ENCODE measurements at regions not wholly inside any gene's neighbourhood (a gene's known extent, or its start where the extent isn't known, plus 50 kb on each side); places are given as distances from the start of the nearest gene placed in this dataset.

- no peaks in the 10 kb centered on the region for H3K9me3 ChIP-seq (ENCODE audit: low read length)
- H3K4me1 ChIP-seq (ENCODE audit: insufficient read depth, low read length, poor library complexity, severe bottlenecking): no peaks in the 10 kb centered on the region
- no peak overlapping the region for H3K4me3 ChIP-seq (ENCODE audit: low read depth, low read length, poor library complexity, severe bottlenecking)
- H3K4me2 ChIP-seq (ENCODE audit: low read length): no peak overlapping the region
- no peak overlapping the region for H3K27ac ChIP-seq (ENCODE audit: low read depth, low read length, poor library complexity, severe bottlenecking)
- no peak overlapping the region for H2AFZ ChIP-seq (ENCODE audit: low read length)
- ChIA-PET POLR2A (interaction anchor here (0.6 kb wide), 1 partner anchor 35 kb away, joined by 3 read pairs; no protein-coding TSS in a partner anchor), CTCF (ENCODE audit: unreplicated experiment) (no interaction called here)
- DNase-seq (ENCODE audit: low spot score): no peak
- H4K20me1 ChIP-seq (ENCODE audit: insufficient read depth, low read length): no peaks in the 10 kb centered on the region
- BruUV-seq (replicated peaks): no TSS peak
- TF ChIP-seq CTCF (conservative IDR thresholded peaks at IDR 0.05; ENCODE audit: low read length) (no peak), EZH2phosphoT487 (IDR thresholded peaks at IDR 0.05; ENCODE audit: borderline replicate concordance, low read depth, low read length) (no peak)
- no peaks in the 10 kb centered on the region for H3K9me2 ChIP-seq (ENCODE audit: insufficient read depth, low read length)
- H3K36me3 ChIP-seq (ENCODE audit: insufficient read depth, low read length): no peaks in the 10 kb centered on the region
- no peaks in the 10 kb centered on the region for H3K79me2 ChIP-seq (ENCODE audit: insufficient read depth, low read depth, low read length)
- intact Hi-C loops (cut with micrococcal nuclease; ENCODE audit: unreplicated experiment): no loop called here
Measured at GRCh38 chr16:11460820-11461594, 115.7 kb downstream of the RMI2 start.

GRCh38 chr16:11461595-11461990, 116.3 kb downstream of the RMI2 start:
- Histone ChIP-seq H3K4me1 (ENCODE audit: insufficient read depth, low read length, poor library complexity, severe bottlenecking) (no peaks in the 10 kb centered on the region), H4K20me1 (ENCODE audit: insufficient read depth, low read length) (no peaks in the 10 kb centered on the region), H3K4me2 (ENCODE audit: low read length) (no peak overlapping the region), H3K27ac (ENCODE audit: low read depth, low read length, poor library complexity, severe bottlenecking) (no peak overlapping the region), H2AFZ (ENCODE audit: low read length) (no peak overlapping the region), H3K36me3 (ENCODE audit: insufficient read depth, low read length) (no peaks in the 10 kb centered on the region), H3K4me3 (ENCODE audit: low read depth, low read length, poor library complexity, severe bottlenecking) (no peak overlapping the region), H3K9me2 (ENCODE audit: insufficient read depth, low read length) (no peaks in the 10 kb centered on the region), H3K9me3 (ENCODE audit: low read length) (no peaks in the 10 kb centered on the region), H3K79me2 (ENCODE audit: insufficient read depth, low read depth, low read length) (no peaks in the 10 kb centered on the region)
- no peak for DNase-seq (ENCODE audit: low spot score)
- BruUV-seq (replicated peaks): no TSS peak
- no peak for TF ChIP-seq CTCF (conservative IDR thresholded peaks at IDR 0.05; ENCODE audit: low read length)
- TF ChIP-seq EZH2phosphoT487 (IDR thresholded peaks at IDR 0.05; ENCODE audit: borderline replicate concordance, low read depth, low read length): no peak
- POLR2A ChIA-PET: no interaction called here
- intact Hi-C loops (cut with micrococcal nuclease; ENCODE audit: unreplicated experiment): no loop called here
- CTCF ChIA-PET (ENCODE audit: unreplicated experiment): no interaction called here

GRCh38 chr16:11462036-11462435, 116.8 kb downstream of the RMI2 start:
- no peaks in the 10 kb centered on the region for H3K79me2 ChIP-seq (ENCODE audit: insufficient read depth, low read depth, low read length)
- no peak overlapping the region for H3K4me3 ChIP-seq (ENCODE audit: low read depth, low read length, poor library complexity, severe bottlenecking)
- BruUV-seq (replicated peaks): no TSS peak
- H4K20me1 ChIP-seq (ENCODE audit: insufficient read depth, low read length): no peaks in the 10 kb centered on the region
- CTCF ChIA-PET (ENCODE audit: unreplicated experiment): no interaction called here
- H3K4me1 ChIP-seq (ENCODE audit: insufficient read depth, low read length, poor library complexity, severe bottlenecking): no peaks in the 10 kb centered on the region
- H3K9me3 ChIP-seq (ENCODE audit: low read length): no peaks in the 10 kb centered on the region
- intact Hi-C loops (cut with micrococcal nuclease; ENCODE audit: unreplicated experiment): no loop called here
- no peak for DNase-seq (ENCODE audit: low spot score)
- TF ChIP-seq CTCF (conservative IDR thresholded peaks at IDR 0.05; ENCODE audit: low read length): no peak
- no peak for TF ChIP-seq EZH2phosphoT487 (IDR thresholded peaks at IDR 0.05; ENCODE audit: borderline replicate concordance, low read depth, low read length)
- H3K4me2 ChIP-seq (ENCODE audit: low read length): no peak overlapping the region
- H3K36me3 ChIP-seq (ENCODE audit: insufficient read depth, low read length): no peaks in the 10 kb centered on the region
- no peak overlapping the region for H3K27ac ChIP-seq (ENCODE audit: low read depth, low read length, poor library complexity, severe bottlenecking)
- POLR2A ChIA-PET: no interaction called here
- H2AFZ ChIP-seq (ENCODE audit: low read length): no peak overlapping the region
- H3K9me2 ChIP-seq (ENCODE audit: insufficient read depth, low read length): no peaks in the 10 kb centered on the region
